D721Med (cell line): ENCODE measurements at regions not wholly inside any gene's neighbourhood (a gene's known extent, or its start where the extent isn't known, plus 50 kb on each side); places are given as distances from the start of the nearest gene placed in this dataset.
"Not testable (repeated sequence)": the region's sequence is repeated elsewhere in the genome, so short reads cannot be mapped to it uniquely, and the experiment has no call there.

Experiments
- DNase-seq: peaks from one replicate; pipeline ENCODE4 v3.0.0; 2011; ENCODE audit warnings: low spot score; ENCODE audit not compliant: insufficient read length
- FAIRE-seq: peaks from 2 replicates; lab custom pipeline; 2011; peaks lifted over from hg19 to GRCh38; lab: Jason Lieb, UNC
- CTCF ChIP-seq: IDR thresholded peaks from 2 replicates; pipeline ENCODE4 v1.5.1; 2012; ENCODE audit warnings: mild to moderate bottlenecking, control low read depth; ENCODE audit not compliant: insufficient read depth; ENCODE audit errors: missing control alignments

DNA sequence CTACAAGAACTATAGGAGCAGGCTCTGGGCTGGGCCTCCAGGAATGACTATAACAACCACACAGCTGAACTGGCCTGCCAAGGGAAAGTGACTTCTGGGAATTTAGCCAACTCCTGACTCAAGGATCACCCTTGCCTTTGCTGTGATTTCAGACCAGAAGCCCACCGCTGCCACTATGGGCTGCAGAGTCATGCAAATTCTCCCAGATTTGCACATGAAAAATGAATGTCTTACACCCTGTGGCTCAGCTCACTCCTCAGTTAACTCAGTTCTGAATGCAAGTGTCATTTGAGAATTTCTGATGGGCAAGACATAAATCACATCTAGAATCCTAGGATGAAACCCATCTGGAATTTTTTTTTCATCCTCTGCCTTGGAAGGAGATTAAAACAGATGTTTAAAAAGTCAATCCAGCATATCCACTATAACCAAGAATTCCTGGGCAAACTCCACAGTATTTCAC lies 186.5 kb upstream of the BET1 start:
- no peak for DNase-seq
- no peak for FAIRE-seq

GRCh38 chr7:94194426-94194825 lies 190.3 kb upstream of the BET1 start:
- FAIRE-seq, result not testable (repeated sequence)

More for the DNA sequence above, 186.5 kb upstream of the BET1 start:
- no peak for TF ChIP-seq CTCF

GRCh38 chr7:94195201-94195600 lies 191.0 kb upstream of the BET1 start:
- TF ChIP-seq CTCF, result no peak
- FAIRE-seq (peak; percentile 68), DNase-seq (no peak)

More at GRCh38 chr7:94194426-94194825, 190.3 kb upstream of the BET1 start:
- DNase-seq, result not testable (repeated sequence)

DNA sequence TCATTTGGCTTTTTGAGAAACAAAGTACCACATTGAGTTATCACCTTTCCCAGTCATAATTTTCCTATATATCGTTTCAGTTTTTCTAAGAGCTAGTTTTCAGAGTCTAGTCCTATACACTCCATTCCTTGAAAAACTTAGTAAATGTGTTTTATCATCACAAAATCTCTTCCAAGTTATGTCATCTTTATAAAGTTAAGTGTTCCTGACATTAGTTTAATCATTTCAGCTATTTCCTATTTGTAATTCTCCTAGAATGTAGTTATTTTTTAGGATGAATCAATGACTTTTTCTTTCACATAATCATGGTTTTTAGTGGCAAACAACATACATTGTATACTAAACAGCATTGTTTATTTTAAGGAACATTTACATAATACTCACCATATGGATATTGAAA lies 191.7 kb upstream of the BET1 start:
- no peak for TF ChIP-seq CTCF
- FAIRE-seq (no peak), DNase-seq (no peak)

DNA sequence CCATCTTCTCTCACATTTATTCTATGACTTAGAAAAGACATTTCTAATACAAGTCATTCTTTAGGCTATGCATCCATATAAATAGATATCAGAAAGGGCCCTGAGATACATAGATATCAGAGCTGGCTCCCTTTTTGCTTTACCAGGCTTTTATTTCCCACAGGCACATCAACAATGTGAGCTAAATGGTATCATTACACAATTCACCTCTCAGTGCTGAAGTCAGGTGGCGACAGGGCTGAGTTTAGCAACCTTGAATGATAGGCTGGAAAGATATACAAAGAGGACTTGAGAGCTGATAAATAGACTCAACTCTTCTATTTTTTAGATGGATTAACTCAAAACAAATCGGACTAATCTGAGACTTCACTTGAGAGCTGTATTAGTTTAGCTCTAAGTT lies 189.2 kb upstream of the COL1A2 start:
- FAIRE-seq (no peak), DNase-seq (no peak)
- TF ChIP-seq CTCF, result no peak

DNA sequence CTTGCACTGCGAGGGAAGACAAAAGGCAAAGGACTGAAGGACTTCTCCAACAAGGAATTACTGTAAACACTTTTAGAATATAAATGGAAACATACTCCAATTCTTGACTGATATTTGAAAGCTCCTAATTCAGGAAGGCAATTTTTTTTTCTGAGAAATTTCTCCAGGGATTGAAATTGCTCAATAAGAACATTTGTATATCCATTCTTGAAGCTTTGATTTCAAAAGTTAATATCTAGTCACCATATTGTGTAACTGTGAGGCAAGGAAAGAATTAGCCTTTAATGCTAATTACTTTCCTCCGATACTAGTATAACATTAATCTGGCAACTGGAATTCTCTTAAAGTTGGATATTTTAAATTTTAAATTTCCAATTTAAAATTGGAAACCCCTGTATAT lies 188.4 kb upstream of the COL1A2 start:
- TF ChIP-seq CTCF, result no peak
- FAIRE-seq (no peak), DNase-seq (no peak)

- DNase-seq, result no peak
- no peak for FAIRE-seq
- no peak for TF ChIP-seq CTCF
Observed at GRCh38 chr7:94212160-94212559, 182.5 kb upstream of the COL1A2 start.

- no peak for TF ChIP-seq CTCF
- DNase-seq, result no peak
- no peak for FAIRE-seq
Observed at GRCh38 chr7:94216944-94217461, 177.7 kb upstream of the COL1A2 start.
